ENCODE measurements at regions not wholly inside any gene's neighbourhood (a gene's known extent, or its start where the extent isn't known, plus 50 kb on each side); places are given as distances from the start of the nearest gene placed in this dataset.

DNA sequence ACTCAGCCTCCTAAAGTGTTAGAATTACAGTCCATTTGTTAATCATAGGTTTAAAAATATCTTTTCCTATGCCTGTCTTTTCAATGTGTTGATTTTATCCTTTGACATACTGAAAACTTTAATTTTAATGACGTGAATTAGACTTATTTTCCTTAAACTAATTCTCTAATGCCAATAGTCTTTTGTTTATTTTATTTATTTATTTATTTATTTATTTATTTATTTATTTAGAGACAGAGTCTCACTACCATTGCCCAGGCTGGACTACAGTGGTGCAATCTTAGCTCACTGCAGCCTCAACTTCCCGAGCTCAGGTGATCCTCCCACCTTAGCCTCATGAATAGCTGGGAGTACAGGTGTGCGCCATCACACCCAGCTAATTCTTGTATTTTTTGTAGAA, 694.5 kb downstream of the TRHDE start:
- no peaks in the 10 kb centered on the region for H3K27me3 Mint-ChIP-seq (ENCODE audit: low read depth in 3 of 3)
- Histone ChIP-seq H2AFZ (ENCODE audit: insufficient read depth, low read depth, low read length, poor library complexity, severe bottlenecking) (no peak overlapping the region), H3K27me3 (ENCODE audit: control insufficient read depth in 2 of 2, insufficient read depth in 2 of 2, low read length in 2 of 2) (no peaks in the 10 kb centered on the region), H3K9me3 (replicated peaks in 1 of 2; ENCODE audit: control insufficient read depth in 1 of 2, insufficient read depth in 1 of 2, low read length in 2 of 2) (no peaks in the 10 kb centered on the region), H3K4me2 (replicated peaks; ENCODE audit: extremely low read depth, low read length, poor library complexity, severe bottlenecking) (no peak overlapping the region), H3K79me2 (ENCODE audit: insufficient read depth, low read length) (no peaks in the 10 kb centered on the region), H3K4me1 (ENCODE audit: control insufficient read depth in 1 of 2, insufficient read depth in 2 of 2, low read length in 2 of 2) (no peaks in the 10 kb centered on the region), H3K9ac (ENCODE audit: insufficient read depth, low read length, poor library complexity, severe bottlenecking) (no peak overlapping the region), H3K36me3 (replicated peaks in 1 of 2; ENCODE audit: control insufficient read depth in 1 of 2, insufficient read depth in 2 of 2, low read length in 2 of 2) (no peaks in the 10 kb centered on the region), H3K4me3 (replicated peaks in 1 of 3; ENCODE audit: low read depth in 2 of 3, low read length in 3 of 3) (no peak overlapping the region), H3K27ac (ENCODE audit: low read depth in 1 of 2, low read length in 2 of 2) (no peak overlapping the region), H4K20me1 (ENCODE audit: insufficient read depth, low read length) (no peaks in the 10 kb centered on the region)
- DNase-seq, result no peak
- WGBS (ENCODE audit: insufficient coverage), result no CpG with 5 or more reads among the region's 3 CpGs
- no peak overlapping the region for H3K27ac Mint-ChIP-seq
- H3K4me1 Mint-ChIP-seq, result no peaks in the 10 kb centered on the region
- no peaks in the 10 kb centered on the region for H3K36me3 Mint-ChIP-seq
- intact Hi-C loops (cut with micrococcal nuclease), result no loop called here
- no peak overlapping the region for H3K4me3 Mint-ChIP-seq
- TF ChIP-seq CTCF (IDR thresholded peaks at IDR 0.05), result no peak
- peaks cover 2 to 7% (median 3%) of the 10 kb centered on the region in 7 donors for H3K9me3 Mint-ChIP-seq

- no peak for DNase-seq
- H3K4me2 ChIP-seq (replicated peaks; ENCODE audit: extremely low read depth, low read length, poor library complexity, severe bottlenecking), result no peak overlapping the region
- Mint-ChIP-seq H3K4me1 (no peaks in the 10 kb centered on the region), H3K4me3 (no peak overlapping the region), H3K27ac (no peak overlapping the region), H3K36me3 (no peaks in the 10 kb centered on the region), H3K27me3 (ENCODE audit: low read depth in 3 of 3) (no peaks in the 10 kb centered on the region), H3K9me3 (peaks cover 6 to 20% (median 11%) of the 10 kb centered on the region in 7 donors)
- no peaks in the 10 kb centered on the region for H3K4me1 ChIP-seq (ENCODE audit: control insufficient read depth in 1 of 2, insufficient read depth in 2 of 2, low read length in 2 of 2)
- H2AFZ ChIP-seq (ENCODE audit: insufficient read depth, low read depth, low read length, poor library complexity, severe bottlenecking), result no peak overlapping the region
- H3K36me3 ChIP-seq (replicated peaks in 1 of 2; ENCODE audit: control insufficient read depth in 1 of 2, insufficient read depth in 2 of 2, low read length in 2 of 2), result no peaks in the 10 kb centered on the region
- peaks cover 7 to 9% of the 10 kb centered on the region in 2 donors for H3K9me3 ChIP-seq (replicated peaks in 1 of 2; ENCODE audit: control insufficient read depth in 1 of 2, insufficient read depth in 1 of 2, low read length in 2 of 2)
- intact Hi-C loops (cut with micrococcal nuclease), result no loop called here
- no peak overlapping the region for H3K4me3 ChIP-seq (replicated peaks in 1 of 3; ENCODE audit: low read depth in 2 of 3, low read length in 3 of 3)
- H3K9ac ChIP-seq (ENCODE audit: insufficient read depth, low read length, poor library complexity, severe bottlenecking), result no peak overlapping the region
- 97% methylated on average over 5 of the region's 10 CpGs for WGBS (ENCODE audit: insufficient coverage)
- no peaks in the 10 kb centered on the region for H3K27me3 ChIP-seq (ENCODE audit: control insufficient read depth in 2 of 2, insufficient read depth in 2 of 2, low read length in 2 of 2)
- H3K27ac ChIP-seq (ENCODE audit: low read depth in 1 of 2, low read length in 2 of 2), result no peak overlapping the region
- no peak for TF ChIP-seq CTCF (IDR thresholded peaks at IDR 0.05)
- H4K20me1 ChIP-seq (ENCODE audit: insufficient read depth, low read length), result no peaks in the 10 kb centered on the region
- no peaks in the 10 kb centered on the region for H3K79me2 ChIP-seq (ENCODE audit: insufficient read depth, low read length)
Observed at GRCh38 chr12:72974954-72975555, 702.9 kb downstream of the TRHDE start.

Measured in CD14-positive monocyte (primary cell).